ENCODE measurements at regions not wholly inside any gene's neighbourhood (a gene's known extent, or its start where the extent isn't known, plus 50 kb on each side); places are given as distances from the start of the nearest gene placed in this dataset.

DNA sequence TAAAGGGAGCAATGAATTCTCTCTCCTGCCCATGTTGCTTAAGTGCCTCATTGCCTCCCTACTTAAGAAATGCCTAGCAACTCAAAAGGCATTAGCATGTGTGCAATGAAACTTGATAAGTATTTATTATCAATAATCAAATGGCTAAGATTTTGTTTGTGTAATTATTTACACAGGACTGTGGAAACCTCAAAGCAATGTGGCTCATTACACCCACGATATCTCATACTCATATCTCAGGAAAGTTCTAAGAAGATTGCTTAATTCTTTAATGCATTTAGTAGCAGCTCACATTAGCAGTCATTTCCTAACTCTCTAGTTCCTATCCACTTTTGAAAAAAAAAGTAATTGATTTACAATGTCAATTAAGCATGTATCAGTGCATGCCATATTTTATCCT, 253.3 kb downstream of the DUSP10 start:
- no peak for TF ChIP-seq CTCF (conservative IDR thresholded peaks at IDR 0.05; ENCODE audit: low read length)
- no peak for TF ChIP-seq EZH2phosphoT487 (IDR thresholded peaks at IDR 0.05; ENCODE audit: borderline replicate concordance, low read depth, low read length)
